ENCODE measurements at regions not wholly inside any gene's neighbourhood (a gene's known extent, or its start where the extent isn't known, plus 50 kb on each side); places are given as distances from the start of the nearest gene placed in this dataset.
A peak's percentile ranks its signal among the peaks of the same experiment; 100 is the strongest.
"Not testable (repeated sequence)": the region's sequence is repeated elsewhere in the genome, so short reads cannot be mapped to it uniquely, and the experiment has no call there.

DNA sequence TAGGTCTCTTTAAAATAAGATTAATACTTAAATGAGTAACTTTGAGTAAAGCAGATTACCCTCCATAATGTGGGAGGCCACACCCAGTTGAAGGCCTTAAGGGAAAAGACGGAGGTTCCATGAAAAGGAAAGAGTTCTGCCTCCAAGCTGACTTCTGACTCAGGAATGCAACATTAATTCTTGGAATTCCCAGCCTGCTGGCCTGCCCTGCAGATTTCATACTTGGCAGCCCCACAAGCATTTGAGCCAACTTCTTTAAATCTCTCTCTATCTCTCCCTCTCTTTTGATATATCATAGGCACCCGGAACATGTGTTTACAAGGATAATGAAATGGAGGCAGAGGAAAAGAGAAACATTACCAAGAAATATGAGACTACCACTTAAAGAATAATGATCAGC, 902.3 kb upstream of the MIR17HG start:
- peak in 1 of 2 experiments; percentile 37 for DNase-seq

DNA sequence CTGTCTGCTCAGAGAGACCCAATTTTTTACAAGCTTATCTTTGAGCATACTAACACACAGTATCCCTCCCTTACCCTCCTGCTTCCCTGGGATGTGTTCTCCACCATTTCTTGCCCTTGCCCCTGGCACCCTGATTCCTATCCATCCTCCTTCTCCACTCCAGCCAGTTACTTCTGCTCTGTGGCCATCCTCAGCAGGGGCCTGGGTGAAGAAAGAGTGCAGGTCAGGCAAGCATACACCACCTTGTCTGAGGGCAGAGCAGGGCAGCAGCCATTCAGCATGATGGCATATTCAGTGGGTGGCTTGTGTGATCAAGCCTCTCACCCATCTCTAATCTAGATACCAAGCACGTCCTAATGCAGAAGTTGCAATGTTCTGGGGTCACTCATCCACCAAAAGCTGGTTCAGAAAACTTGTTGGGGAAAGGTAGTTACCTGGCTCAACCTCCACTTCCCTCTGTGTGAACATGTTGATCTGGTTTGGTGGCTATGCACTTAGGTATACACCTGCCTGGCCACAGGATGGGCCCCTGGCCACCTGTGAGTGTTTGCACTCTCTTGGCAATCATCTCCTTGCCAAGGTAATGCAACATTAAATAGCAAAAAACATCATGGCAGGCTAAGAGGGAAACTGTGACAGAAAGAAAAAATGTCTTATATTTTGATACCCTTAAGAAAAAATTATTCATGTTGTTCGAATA, 900.3 kb upstream of the MIR17HG start:
- no peak for DNase-seq

DNA sequence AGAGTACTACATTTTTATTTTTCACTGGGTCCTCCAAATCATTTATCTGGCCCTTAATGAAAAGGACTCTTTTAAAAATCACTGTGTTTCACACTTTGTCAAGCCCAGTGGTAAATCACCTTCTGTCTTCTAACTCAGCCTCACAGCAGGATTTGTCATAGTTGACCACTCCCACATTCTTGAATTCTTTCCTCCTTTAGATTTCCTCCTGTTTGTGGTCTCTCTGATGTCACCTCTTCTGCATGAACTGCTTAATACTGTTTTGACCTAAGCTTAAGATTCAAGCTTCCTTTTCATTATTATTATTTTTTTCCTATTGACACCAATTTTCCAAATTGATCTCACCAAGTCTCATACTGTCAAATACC, 899.8 kb upstream of the MIR17HG start:
- no peak for DNase-seq

DNA sequence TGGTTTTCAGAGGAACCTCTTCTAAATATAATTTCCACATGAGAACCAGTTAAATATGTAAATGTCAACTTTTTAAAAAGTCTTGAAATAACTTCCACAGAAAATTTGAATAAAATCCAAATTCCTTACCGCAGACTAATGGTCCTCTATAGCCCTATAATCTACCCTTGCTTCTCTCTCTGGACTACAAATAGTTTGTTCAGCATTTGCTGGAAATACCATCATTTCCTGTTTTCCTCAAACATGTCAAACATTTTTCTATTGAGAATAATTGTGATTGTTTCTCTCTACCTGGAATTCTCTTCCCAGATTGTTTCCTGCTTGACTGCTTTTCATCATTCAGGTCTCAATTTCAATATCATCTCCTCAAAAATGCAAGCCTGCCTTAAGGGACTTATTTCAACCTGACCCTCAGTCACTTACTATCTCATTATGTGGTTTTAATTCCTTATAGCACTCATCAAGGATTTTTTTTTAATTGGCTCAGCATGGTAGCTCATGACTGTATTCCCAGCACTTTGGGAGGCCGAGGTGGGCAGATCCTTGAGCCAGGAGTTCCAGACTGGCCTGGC, 898.9 kb upstream of the MIR17HG start:
- no peak for DNase-seq

DNA sequence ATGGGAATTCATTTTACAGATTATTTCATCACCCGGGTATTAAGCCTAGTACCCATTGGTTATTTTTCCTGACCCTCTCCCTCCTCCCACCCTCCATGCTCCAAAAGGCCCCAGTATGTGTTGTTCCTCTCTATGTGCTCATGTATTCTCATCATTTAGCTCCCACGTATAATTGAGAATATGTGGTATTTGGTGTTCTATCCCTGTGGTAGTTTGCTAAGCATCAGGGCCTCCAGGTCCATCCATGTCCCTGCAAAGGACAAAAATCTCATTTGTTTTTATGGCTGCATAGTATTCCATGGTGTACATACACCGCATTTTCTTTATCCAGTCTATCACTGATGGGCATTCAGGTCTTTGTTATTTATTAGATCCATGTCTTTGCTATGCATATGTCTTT, 894.1 kb upstream of the MIR17HG start:
- DNase-seq: no peak

DNA sequence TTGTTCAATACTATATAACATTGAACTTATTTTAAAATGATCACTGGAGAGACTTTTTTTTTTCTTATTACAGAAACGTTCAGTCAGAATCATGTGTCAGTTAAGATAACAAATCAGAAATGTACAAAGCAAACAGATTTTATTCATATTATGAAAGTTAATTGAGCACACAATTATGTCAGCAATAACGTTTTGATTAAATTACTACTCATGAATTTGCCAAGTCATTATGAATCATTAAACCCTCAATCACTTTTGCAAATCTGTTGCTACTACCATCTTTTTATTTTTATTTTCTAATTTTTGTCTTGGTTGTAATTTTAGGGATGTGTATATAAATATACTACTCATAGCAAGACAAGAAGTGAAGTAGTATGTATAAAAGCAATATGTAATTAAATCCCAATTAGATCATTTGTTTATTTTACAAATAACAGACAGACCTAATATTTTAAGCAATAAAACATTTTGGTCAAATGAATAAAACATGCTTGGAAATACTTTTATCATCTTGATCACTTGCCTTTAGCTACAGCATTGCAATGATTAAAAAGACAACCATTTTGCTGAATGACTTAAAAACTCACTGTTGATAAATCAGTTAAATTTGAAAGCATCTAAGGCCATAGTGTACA, 893.4 kb upstream of the MIR17HG start:
- DNase-seq: no peak

DNA sequence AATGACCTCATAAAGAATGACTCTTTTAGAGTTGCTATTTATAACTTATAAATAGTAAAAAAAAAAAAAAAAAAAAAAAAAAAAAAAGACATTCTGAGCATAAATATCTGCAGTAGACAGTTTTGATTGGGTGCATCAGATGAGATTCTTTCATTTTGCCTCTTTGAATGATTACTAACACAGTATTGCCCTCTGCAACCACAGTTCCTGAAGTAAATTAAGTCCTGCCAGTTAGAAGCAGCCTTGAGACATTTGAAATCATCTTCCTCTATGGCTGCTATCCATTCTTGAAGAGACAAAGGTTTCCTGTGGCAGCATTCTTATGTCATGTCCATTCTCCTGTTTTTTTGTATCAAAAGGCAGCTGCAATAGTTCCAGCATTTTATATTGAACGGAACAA, 892.4 kb upstream of the MIR17HG start:
- no peak for DNase-seq

DNA sequence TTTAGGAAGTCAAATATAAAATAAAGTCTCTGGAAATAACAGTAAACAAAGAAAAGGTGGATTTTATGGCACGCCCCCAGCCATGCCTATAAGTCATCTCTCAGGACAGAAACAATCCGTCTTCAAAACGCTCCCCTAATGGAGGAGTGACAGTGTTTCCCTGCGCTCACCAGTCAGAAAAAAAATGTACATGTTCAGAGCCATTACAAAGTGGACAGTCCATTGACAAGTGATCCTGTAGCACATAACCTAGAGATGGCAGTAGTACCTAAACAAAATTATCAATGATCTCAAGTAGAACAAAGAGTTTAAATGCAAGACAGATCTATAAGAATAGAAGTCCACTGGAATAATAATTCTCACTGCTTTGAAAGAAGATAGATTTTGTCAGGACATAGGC, 891.7 kb upstream of the MIR17HG start:
- no peak for DNase-seq

DNA sequence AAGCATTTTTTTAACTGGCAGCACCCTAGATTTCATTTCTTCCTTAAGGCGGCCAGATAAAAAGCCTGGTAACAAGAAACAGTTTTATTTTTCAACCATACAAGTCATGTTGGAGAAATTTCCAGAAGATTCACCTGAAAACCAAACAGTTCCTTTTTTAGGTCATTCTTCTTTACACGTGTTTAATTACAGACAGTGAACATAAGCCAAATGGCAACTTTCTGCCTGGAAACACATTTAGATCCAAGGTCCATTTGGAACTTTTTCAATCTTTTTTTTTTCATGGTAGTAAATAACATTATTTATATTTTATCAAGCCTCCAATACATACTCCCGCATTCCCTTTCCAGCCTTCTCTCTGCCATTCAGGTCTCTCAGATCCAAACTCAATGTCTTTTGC, 886.1 kb upstream of the MIR17HG start:
- no peak for DNase-seq

DNA sequence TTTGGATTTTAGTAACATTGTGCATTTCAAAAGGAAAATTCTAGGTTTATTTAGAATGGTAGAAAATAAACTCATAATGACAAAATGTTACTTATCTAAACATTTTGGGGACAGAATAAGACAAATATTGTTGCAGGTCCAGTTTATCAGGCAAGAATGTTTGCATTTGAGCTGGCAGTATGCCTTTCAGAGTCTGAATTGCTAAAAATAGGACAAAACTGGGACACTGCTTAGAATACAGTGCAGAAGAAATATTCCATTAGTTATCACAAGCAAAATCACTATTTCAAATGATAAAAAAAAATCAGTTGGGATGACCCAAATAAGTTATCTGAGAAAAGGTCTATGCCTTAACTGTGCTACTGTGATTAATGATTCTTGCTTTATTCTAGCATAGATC, 870.3 kb upstream of the MIR17HG start:
- no peak for DNase-seq

DNA sequence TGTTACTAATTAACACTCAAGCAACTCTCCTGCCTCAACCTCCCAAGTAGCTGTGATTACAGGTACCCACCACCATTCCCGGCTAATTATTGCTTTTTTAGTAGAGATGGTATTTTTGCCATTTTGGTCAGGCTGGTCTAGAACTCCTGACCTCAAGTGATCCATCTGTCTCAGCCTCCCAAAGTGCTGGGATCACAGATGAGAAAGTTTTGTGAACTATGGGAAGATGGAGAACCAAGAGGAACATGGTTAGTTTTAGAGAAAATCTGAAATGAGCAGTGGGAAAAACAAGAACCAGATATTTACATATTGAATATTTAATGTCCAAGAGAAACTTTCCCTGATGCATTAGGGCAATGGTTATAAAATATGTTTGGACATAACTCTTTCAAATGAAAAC, 863.6 kb upstream of the MIR17HG start:
- no peak for DNase-seq

DNA sequence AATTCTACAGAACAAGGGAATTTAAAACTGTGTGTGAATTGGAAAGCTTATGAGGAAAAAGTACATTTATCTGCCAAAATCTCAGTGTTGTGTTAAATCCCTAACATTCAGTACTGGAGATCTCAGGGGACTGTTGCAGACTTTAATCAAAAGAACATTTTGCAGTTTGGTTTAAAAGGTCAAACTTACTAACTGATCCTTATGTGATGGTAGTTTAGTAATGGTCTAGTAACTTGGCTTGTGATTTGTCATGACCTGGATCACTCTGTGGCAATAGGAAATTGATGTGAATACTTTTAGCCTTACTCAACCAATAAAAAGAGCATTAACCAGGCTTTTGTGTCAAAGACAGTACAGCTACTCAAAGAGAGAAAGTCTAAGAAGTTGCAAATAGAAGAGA, 862.1 kb upstream of the MIR17HG start:
- no peak for DNase-seq

DNA sequence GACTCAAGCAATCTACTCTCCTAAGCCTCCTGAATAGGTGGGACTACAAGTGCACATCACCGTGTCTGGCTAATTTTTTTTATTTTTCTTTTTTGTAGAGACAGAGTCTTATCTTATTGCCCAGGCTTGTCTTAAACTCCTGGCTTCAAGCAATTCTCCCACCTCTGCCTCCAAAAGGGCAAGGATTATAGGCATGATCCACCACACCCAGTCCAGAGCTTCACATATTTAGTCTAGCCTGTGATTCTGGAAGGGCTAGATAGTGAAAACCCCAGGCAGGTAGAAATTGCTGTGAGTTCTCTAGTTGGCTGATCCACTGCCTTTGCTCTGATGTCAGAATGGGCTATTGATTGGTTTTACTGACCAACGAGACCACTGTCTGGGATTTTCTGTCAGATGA, 854.6 kb upstream of the MIR17HG start:
- no peak for DNase-seq

DNA sequence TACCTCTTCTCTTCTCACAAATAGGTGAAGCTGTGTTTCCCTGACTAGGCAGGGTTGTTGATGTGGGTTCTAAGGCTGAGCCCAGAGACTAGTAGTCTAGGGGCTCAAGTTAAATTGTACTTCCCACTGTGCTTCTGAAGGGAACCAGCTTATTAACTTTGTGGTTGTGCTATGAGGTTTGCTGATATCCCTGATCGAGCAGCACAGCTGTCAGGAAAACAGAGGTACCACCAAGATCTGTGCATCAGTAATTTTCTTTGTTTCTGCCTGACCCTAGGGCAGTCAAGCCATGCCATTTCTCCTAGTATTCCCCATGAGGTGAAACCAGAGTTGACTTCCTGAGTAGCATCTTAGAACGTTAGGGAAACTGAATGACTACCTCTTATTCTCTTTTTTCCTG, 853.8 kb upstream of the MIR17HG start:
- DNase-seq: no peak

DNA sequence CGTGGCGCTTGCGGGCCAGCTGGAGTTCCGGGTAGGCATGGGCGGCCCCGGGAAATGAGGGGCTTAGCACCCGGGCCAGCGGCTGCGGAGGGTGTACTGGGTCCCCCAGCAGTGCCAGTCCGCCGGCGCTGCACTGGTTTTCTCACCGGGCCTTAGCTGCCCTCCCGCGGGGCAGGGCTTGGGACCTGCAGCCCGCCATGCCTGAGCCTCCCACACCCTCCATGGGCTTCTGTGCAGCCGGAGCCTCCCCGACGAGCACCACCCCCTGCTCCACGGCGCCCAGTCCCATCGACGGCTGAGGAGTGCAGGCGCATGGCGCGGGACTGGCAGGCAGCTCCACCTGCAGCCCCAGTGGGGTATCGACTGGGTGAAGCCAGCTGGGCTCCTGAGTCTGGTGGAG, 852.6 kb upstream of the MIR17HG start:
- not testable (repeated sequence) for DNase-seq

DNA sequence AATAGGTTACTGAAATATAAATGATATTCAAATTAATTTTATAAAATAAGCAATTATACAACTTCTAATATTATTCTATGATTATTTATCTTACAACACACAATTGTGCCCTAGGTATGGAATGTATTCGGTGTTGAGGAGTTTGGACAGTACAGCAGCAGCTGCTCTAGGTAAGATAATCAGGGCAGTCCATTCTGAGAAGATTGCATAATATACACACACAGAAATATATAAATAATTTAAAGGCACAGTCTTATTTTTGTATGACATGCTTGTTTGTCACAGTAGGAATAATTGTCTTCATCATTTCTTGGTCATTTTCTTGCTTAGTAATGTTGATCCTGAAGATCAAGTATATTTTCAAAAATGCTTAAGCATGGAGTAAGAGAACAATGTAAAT, 849.4 kb upstream of the MIR17HG start:
- no peak for DNase-seq

DNA sequence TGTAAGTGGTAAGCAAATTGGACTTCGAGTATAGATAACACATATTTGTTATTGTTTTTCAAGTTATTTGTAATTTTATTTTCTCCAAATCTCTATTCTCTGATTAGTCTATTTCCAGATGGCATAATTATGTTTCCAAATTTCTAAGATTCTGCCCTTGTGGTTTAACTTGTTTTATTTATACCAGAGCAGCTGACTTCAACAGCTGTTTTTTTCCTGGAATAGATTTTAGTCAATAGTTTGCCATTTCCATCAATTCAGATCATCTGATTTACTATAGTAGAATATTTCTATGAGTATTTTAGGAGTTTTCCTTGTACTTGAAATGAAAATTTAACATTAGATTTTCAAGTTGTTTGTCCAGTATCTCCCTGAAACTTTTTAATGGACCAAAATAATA, 848.7 kb upstream of the MIR17HG start:
- no peak for DNase-seq

DNA sequence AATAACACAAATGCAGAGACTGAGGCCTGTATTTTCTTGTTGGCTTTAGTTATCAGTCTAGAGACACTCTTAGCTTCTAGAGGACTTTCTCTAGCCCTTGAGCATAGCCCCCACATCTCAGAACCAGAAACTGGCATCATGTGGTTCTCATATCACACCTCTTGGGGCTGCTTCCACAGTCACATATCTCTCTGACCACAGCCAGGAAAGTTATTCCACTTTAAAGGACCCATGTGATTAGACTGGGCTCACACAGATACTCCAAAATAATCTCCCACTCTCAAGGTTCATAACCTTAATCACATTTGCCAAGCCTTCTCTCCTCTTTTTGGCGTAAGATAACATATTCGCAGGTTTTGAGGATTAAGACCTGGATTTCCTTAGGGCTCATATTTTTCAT, 846.9 kb upstream of the MIR17HG start:
- no peak for DNase-seq

DNA sequence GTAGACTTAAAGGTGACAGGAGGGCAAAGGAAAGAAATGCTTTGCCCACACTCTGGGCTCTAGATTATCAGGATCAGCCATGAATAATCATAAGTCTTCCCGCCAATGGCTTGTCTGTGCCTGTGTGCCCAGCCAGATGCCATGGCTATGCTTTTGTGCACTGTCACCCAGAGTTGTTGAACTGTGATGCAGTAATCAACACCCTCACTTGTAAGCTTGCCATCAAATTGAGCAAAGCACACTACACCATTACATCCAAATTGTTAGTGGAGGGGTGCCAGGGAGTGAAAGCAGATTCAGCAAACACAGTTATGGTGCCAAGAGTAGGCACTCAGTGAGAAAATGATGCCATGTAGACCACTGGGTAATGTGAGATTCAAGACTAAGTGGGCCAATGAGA, 845.3 kb upstream of the MIR17HG start:
- DNase-seq: peak; percentile 27 to 67

DNA sequence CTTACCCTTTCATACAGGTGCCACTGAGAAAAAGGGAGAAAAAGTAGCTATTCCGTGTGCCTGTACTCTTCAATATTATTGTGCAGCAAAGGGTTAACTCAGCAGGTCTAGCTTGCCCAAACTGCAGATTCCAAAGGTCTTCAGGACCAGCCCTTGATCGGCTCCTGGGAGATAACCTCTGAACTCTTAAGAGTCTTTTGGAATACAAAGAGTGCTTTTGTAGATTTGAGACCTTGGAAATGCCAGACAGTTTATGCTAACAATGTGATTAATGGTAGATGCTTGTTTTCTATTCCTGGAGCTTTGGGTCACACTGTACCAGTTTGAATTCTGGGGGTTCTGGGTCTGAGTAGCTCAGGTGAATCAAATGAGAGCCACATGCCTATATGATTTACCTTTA, 844.7 kb upstream of the MIR17HG start:
- DNase-seq: no peak

DNA sequence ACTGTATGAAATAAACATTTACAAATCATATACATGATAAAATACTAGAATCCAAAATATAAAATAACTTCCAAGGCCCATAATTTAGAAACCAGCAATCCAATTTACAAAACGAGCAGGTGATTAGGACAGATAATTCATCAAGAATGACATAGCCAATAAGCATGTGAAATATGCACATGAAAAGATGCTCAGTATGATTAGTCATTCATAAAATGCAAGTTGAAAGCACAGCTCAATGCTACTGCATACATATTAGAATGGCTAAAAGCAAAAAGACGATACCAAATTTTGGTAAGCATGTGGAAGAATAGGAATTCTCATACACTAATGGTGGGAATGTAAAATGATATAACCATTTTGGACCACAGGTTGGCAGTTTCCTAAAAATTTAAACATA, 837.2 kb upstream of the MIR17HG start:
- DNase-seq: no peak

DNA sequence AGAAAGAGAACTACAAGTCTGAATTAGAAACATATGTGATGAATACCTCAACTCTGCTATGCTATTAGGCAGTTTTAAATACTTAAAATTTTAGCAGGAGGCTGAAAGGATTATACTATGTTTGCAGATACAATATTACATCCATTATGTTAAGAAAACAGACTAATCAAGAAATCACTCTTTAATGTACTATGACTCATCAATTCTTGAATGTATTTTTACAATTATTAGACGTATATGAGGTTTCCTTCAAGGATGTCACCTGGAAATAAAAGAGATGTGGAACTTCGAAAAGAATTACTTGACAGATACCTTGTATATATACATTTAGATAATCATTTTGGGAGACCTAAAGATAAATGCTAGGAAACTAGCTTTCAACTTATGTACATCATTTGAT, 835.6 kb upstream of the MIR17HG start:
- DNase-seq: no peak

DNA sequence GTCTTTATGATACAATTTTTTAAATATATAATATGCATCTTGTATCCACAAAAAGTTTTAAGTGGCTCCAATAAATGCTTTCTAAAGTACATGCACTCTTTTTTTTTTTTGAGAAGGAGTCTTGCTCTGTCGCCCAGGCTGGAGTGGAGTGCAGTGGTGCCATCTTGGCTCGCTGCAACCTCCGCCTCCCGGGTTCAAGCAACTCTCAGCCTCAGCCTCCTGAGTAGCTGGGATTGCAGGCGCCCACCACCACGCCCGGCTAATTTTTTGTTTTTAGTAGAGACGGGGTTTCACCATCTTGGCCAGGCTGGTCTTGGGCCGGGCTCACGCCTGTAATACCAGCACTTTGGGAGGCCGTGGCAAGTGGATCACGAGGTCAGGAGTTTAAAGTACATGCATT, 832.8 kb upstream of the MIR17HG start:
- not testable (repeated sequence) for DNase-seq

DNA sequence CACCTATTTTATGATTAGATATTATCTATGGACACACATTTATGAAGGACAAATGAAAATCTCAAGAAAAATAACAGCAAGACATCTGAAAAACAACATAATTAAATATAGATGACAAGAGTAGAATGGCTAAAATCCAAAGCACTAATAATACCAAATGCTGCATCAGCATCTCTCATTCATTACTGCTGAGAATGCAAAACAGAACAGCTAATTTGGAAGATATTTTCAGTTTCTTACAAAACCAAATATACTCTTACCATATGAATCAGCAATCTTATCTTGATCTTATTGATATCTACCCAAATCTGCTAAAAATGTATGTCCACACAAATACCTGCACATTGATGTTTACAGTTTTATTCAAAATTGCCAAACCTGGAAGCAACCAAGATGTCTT, 829.1 kb upstream of the MIR17HG start:
- no peak for DNase-seq

DNA sequence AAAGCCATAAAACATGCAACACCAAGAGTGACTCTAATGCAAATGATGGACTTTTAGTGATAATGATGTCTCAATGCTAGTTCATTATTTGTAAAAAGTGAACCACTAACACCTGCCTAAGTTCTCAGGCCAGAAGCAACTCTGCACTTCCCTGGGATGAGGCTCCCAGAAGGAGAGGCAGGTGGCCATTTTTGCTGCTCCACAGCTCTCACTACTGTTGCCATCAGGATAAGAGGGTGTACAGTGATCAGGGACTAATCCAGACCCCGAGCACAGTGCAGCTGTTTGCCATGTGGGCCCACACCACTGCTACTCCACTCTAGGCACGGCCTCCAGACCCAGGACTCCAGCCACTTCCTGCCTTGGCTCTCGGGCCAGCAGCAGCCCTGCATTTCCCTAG, 828.3 kb upstream of the MIR17HG start:
- no peak for DNase-seq
